GM12892 (cell line): ENCODE measurements at regions not wholly inside any gene's neighbourhood (a gene's known extent, or its start where the extent isn't known, plus 50 kb on each side); places are given as distances from the start of the nearest gene placed in this dataset.

Source experiments
- POLR2A ChIP-seq: IDR thresholded peaks from 2 replicates; pipeline ENCODE4 v1.6.1; 2011; ENCODE audit warnings: low read depth, low read length, control low read depth
- POLR2AphosphoS5 ChIP-seq: IDR thresholded peaks from 2 replicates; pipeline ENCODE4 v1.6.1; 2011; ENCODE audit warnings: low read depth, low read length, control low read depth

GRCh38 chr4:8783736-8784135 is 87.9 kb downstream of the HMX1 start:
- TF ChIP-seq POLR2A (no peak), POLR2AphosphoS5 (no peak)
